ENCODE measurements at regions not wholly inside any gene's neighbourhood (a gene's known extent, or its start where the extent isn't known, plus 50 kb on each side); places are given as distances from the start of the nearest gene placed in this dataset.
"Not testable (repeated sequence)": the region's sequence is repeated elsewhere in the genome, so short reads cannot be mapped to it uniquely, and the experiment has no call there.

- Histone ChIP-seq H3K4me1 (ENCODE audit: low read length) (no peaks in the 10 kb centered on the region), H4K20me1 (ENCODE audit: insufficient read depth, low read depth, low read length) (no peaks in the 10 kb centered on the region), H3K27me3 (ENCODE audit: low read length) (no peaks in the 10 kb centered on the region), H3K4me3 (ENCODE audit: low read length) (no peak overlapping the region), H3K9ac (ENCODE audit: low read length) (no peak overlapping the region), H3K9me2 (replicated peaks; ENCODE audit: insufficient read depth, low read length) (no peaks in the 10 kb centered on the region), H3K79me2 (ENCODE audit: low read length) (no peaks in the 10 kb centered on the region), H3K9me3 (ENCODE audit: low read length) (peaks cover 20% of the 10 kb centered on the region), H3K27ac (ENCODE audit: low read length) (no peak overlapping the region), H3K36me3 (ENCODE audit: insufficient read depth, low read length) (no peaks in the 10 kb centered on the region), H3K4me2 (ENCODE audit: low read depth, low read length, poor library complexity, severe bottlenecking) (no peak overlapping the region), H2AFZ (ENCODE audit: low read length) (no peak overlapping the region)
- no peak for DNase-seq
These were observed 889.1 kb upstream of the NRXN1 start for GRCh38 chr2:51921076-51921475.

DNA sequence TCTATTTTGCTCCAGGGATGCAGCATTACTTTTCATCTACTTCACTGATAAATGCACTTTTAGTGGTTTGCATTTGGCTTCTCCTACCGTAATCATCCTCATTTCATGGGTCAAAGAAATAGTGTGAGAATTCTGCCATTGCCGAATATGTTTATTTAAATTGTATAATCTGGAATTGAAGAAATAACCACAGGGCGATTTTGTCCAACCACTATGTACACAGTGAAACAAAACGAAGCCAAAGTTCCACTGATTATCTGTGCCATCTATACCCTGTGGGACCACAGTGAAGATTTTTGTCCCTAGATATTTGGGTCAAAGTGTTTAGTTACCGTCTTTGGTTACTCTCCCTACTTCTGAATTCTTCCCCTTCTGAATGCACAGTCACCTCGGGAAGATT is 888.6 kb upstream of the NRXN1 start:
- Histone ChIP-seq H4K20me1 (ENCODE audit: insufficient read depth, low read depth, low read length) (no peaks in the 10 kb centered on the region), H2AFZ (ENCODE audit: low read length) (no peak overlapping the region)

GRCh38 chr2:51919395-51919794 is 887.5 kb upstream of the NRXN1 start:
- no peak overlapping the region for H2AFZ ChIP-seq (ENCODE audit: low read length)
- no peaks in the 10 kb centered on the region for H3K27me3 ChIP-seq (ENCODE audit: low read length)
- DNase-seq = no peak
- peaks cover 9% of the 10 kb centered on the region; the same call in 1 of the 2 replicates for H3K9me3 ChIP-seq (ENCODE audit: low read length)
- no peaks in the 10 kb centered on the region for H3K79me2 ChIP-seq (ENCODE audit: low read length)
- no peak overlapping the region for H3K27ac ChIP-seq (ENCODE audit: low read length)
- H3K4me1 ChIP-seq (ENCODE audit: low read length) = no peaks in the 10 kb centered on the region
- H3K36me3 ChIP-seq (ENCODE audit: insufficient read depth, low read length) = no peaks in the 10 kb centered on the region
- no peak overlapping the region for H3K9ac ChIP-seq (ENCODE audit: low read length)
- no peak overlapping the region for H3K4me2 ChIP-seq (ENCODE audit: low read depth, low read length, poor library complexity, severe bottlenecking)
- H4K20me1 ChIP-seq (ENCODE audit: insufficient read depth, low read depth, low read length) = no peaks in the 10 kb centered on the region
- H3K4me3 ChIP-seq (ENCODE audit: low read length) = no peak overlapping the region
- no peaks in the 10 kb centered on the region for H3K9me2 ChIP-seq (replicated peaks; ENCODE audit: insufficient read depth, low read length)

More for the DNA sequence above, 888.6 kb upstream of the NRXN1 start:
- no peaks in the 10 kb centered on the region for H3K36me3 ChIP-seq (ENCODE audit: insufficient read depth, low read length)
- H3K27me3 ChIP-seq (ENCODE audit: low read length) = no peaks in the 10 kb centered on the region
- H3K79me2 ChIP-seq (ENCODE audit: low read length) = no peaks in the 10 kb centered on the region
- no peak overlapping the region for H3K27ac ChIP-seq (ENCODE audit: low read length)
- no peaks in the 10 kb centered on the region for H3K9me2 ChIP-seq (replicated peaks; ENCODE audit: insufficient read depth, low read length)
- no peak overlapping the region for H3K4me3 ChIP-seq (ENCODE audit: low read length)
- no peak for DNase-seq
- H3K9me3 ChIP-seq (ENCODE audit: low read length) = peaks cover 14% of the 10 kb centered on the region
- no peak overlapping the region for H3K4me2 ChIP-seq (ENCODE audit: low read depth, low read length, poor library complexity, severe bottlenecking)
- H3K4me1 ChIP-seq (ENCODE audit: low read length) = no peaks in the 10 kb centered on the region
- H3K9ac ChIP-seq (ENCODE audit: low read length) = no peak overlapping the region

GRCh38 chr2:51918113-51918512 is 886.2 kb upstream of the NRXN1 start:
- H3K9ac ChIP-seq (ENCODE audit: low read length) = no peak overlapping the region
- H3K9me2 ChIP-seq (replicated peaks; ENCODE audit: insufficient read depth, low read length) = no peaks in the 10 kb centered on the region
- no peak overlapping the region for H3K4me2 ChIP-seq (ENCODE audit: low read depth, low read length, poor library complexity, severe bottlenecking)
- H3K4me3 ChIP-seq (ENCODE audit: low read length) = no peak overlapping the region
- H4K20me1 ChIP-seq (ENCODE audit: insufficient read depth, low read depth, low read length) = no peaks in the 10 kb centered on the region
- H3K27ac ChIP-seq (ENCODE audit: low read length) = no peak overlapping the region
- H3K27me3 ChIP-seq (ENCODE audit: low read length) = no peaks in the 10 kb centered on the region
- H3K9me3 ChIP-seq (ENCODE audit: low read length) = no peaks in the 10 kb centered on the region
- no peaks in the 10 kb centered on the region for H3K36me3 ChIP-seq (ENCODE audit: insufficient read depth, low read length)
- DNase-seq = no peak
- H3K79me2 ChIP-seq (ENCODE audit: low read length) = no peaks in the 10 kb centered on the region
- no peak overlapping the region for H2AFZ ChIP-seq (ENCODE audit: low read length)
- no peaks in the 10 kb centered on the region for H3K4me1 ChIP-seq (ENCODE audit: low read length)

GRCh38 chr2:51903728-51904127 is 871.8 kb upstream of the NRXN1 start:
- Histone ChIP-seq H3K4me2 (ENCODE audit: low read depth, low read length, poor library complexity, severe bottlenecking) (no peak overlapping the region), H3K9me3 (ENCODE audit: low read length) (peaks cover 8% of the 10 kb centered on the region), H3K4me1 (ENCODE audit: low read length) (no peaks in the 10 kb centered on the region), H3K4me3 (ENCODE audit: low read length) (no peak overlapping the region), H4K20me1 (ENCODE audit: insufficient read depth, low read depth, low read length) (no peaks in the 10 kb centered on the region), H3K79me2 (ENCODE audit: low read length) (no peaks in the 10 kb centered on the region), H3K9ac (ENCODE audit: low read length) (no peak overlapping the region), H3K36me3 (ENCODE audit: insufficient read depth, low read length) (no peaks in the 10 kb centered on the region), H3K27ac (ENCODE audit: low read length) (no peak overlapping the region), H3K9me2 (replicated peaks; ENCODE audit: insufficient read depth, low read length) (no peaks in the 10 kb centered on the region), H3K27me3 (ENCODE audit: low read length) (no peaks in the 10 kb centered on the region), H2AFZ (ENCODE audit: low read length) (no peak overlapping the region)
- DNase-seq = no peak

DNA sequence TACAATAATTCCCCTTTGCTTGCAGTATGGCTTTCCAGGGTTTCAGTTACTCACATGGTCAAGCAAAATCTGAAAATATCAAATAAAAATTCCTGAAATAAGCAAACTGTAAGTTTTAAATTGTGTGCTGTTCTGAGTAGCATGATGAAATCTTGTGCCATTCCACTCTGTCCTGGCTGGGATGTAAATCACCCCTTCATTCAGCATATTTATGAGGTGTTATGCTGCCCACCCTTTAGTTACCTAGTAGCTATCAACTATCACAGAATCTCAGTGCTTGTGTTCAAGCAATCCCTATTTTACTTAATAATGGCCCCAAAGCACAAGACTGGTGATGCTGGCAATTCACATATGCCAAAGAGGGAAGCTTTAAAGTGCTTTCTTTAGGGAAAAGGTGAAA is 867.7 kb upstream of the NRXN1 start:
- Histone ChIP-seq H4K20me1 (ENCODE audit: insufficient read depth, low read depth, low read length) (no peaks in the 10 kb centered on the region), H3K9me3 (ENCODE audit: low read length) (peaks cover 8% of the 10 kb centered on the region), H3K27me3 (ENCODE audit: low read length) (no peaks in the 10 kb centered on the region), H2AFZ (ENCODE audit: low read length) (no peak overlapping the region), H3K4me1 (ENCODE audit: low read length) (no peaks in the 10 kb centered on the region), H3K4me2 (ENCODE audit: low read depth, low read length, poor library complexity, severe bottlenecking) (no peak overlapping the region), H3K4me3 (ENCODE audit: low read length) (no peak overlapping the region), H3K9me2 (replicated peaks; ENCODE audit: insufficient read depth, low read length) (no peaks in the 10 kb centered on the region), H3K36me3 (ENCODE audit: insufficient read depth, low read length) (no peaks in the 10 kb centered on the region), H3K9ac (ENCODE audit: low read length) (no peak overlapping the region), H3K27ac (ENCODE audit: low read length) (no peak overlapping the region), H3K79me2 (ENCODE audit: low read length) (no peaks in the 10 kb centered on the region)
- DNase-seq = no peak

DNA sequence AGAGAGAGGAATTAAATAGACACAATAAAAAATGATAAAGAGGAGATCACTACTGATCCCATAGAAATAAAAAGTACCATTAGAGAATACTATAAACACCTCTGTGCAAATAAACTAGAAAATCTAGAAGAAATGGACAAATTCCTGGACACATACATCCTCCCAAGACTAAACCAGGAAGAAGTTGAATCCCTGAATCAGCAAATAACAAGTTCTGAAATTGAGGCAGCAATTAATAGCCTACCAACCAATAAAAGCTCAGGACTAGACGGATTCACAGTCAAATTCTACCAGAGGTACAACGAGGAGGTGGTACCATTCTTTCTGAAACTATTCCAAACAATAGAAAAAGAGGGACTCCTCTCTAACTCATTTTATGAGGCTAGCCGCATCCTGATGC is 862.7 kb upstream of the NRXN1 start:
- not testable (repeated sequence) for H3K9me3 ChIP-seq (ENCODE audit: low read length); H3K9me2 ChIP-seq (replicated peaks; ENCODE audit: insufficient read depth, low read length); H4K20me1 ChIP-seq (ENCODE audit: insufficient read depth, low read depth, low read length); H3K4me3 ChIP-seq (ENCODE audit: low read length); H3K9ac ChIP-seq (ENCODE audit: low read length); H3K79me2 ChIP-seq (ENCODE audit: low read length); H3K4me2 ChIP-seq (ENCODE audit: low read depth, low read length, poor library complexity, severe bottlenecking); H3K27me3 ChIP-seq (ENCODE audit: low read length); H3K27ac ChIP-seq (ENCODE audit: low read length); H3K4me1 ChIP-seq (ENCODE audit: low read length); DNase-seq; H2AFZ ChIP-seq (ENCODE audit: low read length); H3K36me3 ChIP-seq (ENCODE audit: insufficient read depth, low read length)

DNA sequence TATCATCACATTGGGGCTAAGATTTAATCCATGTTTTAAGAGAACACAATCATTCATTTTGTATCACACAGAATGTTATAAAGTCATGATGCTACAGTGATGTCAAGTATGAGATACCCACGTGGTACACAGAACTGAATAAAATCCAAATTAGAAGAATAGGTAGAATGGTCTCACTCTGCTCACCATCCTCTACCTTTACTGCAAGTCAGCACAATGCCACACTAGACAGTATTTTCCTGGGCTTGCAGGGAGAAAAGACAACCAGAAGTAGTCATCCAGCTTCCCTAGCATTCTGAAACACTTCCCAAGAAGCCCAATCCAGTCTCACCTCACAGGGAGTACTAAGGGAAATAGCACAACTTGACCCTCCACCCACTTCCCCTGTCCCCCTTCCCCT is 856.2 kb upstream of the NRXN1 start:
- Histone ChIP-seq H3K27me3 (ENCODE audit: low read length) (no peaks in the 10 kb centered on the region), H3K9ac (ENCODE audit: low read length) (no peak overlapping the region), H4K20me1 (ENCODE audit: insufficient read depth, low read depth, low read length) (no peaks in the 10 kb centered on the region), H2AFZ (ENCODE audit: low read length) (no peak overlapping the region), H3K36me3 (ENCODE audit: insufficient read depth, low read length) (no peaks in the 10 kb centered on the region), H3K79me2 (ENCODE audit: low read length) (no peaks in the 10 kb centered on the region), H3K4me1 (ENCODE audit: low read length) (no peaks in the 10 kb centered on the region), H3K9me3 (ENCODE audit: low read length) (peaks cover 9% of the 10 kb centered on the region), H3K4me2 (ENCODE audit: low read depth, low read length, poor library complexity, severe bottlenecking) (no peak overlapping the region), H3K9me2 (replicated peaks; ENCODE audit: insufficient read depth, low read length) (no peaks in the 10 kb centered on the region), H3K27ac (ENCODE audit: low read length) (no peak overlapping the region), H3K4me3 (ENCODE audit: low read length) (no peak overlapping the region)
- DNase-seq = no peak

GRCh38 chr2:51881673-51882072 is 849.7 kb upstream of the NRXN1 start:
- Histone ChIP-seq H4K20me1 (ENCODE audit: insufficient read depth, low read depth, low read length) (no peaks in the 10 kb centered on the region), H3K4me2 (ENCODE audit: low read depth, low read length, poor library complexity, severe bottlenecking) (no peak overlapping the region), H3K9me3 (ENCODE audit: low read length) (peaks cover 27% of the 10 kb centered on the region), H3K27ac (ENCODE audit: low read length) (no peak overlapping the region), H3K79me2 (ENCODE audit: low read length) (no peaks in the 10 kb centered on the region), H3K4me1 (ENCODE audit: low read length) (no peaks in the 10 kb centered on the region), H3K9ac (ENCODE audit: low read length) (no peak overlapping the region), H2AFZ (ENCODE audit: low read length) (no peak overlapping the region), H3K4me3 (ENCODE audit: low read length) (no peak overlapping the region), H3K9me2 (replicated peaks; ENCODE audit: insufficient read depth, low read length) (no peaks in the 10 kb centered on the region), H3K36me3 (ENCODE audit: insufficient read depth, low read length) (no peaks in the 10 kb centered on the region), H3K27me3 (ENCODE audit: low read length) (no peaks in the 10 kb centered on the region)
- DNase-seq = no peak

Measured in Karpas-422 (cell line).